H1 (cell line): ENCODE measurements at regions not wholly inside any gene's neighbourhood (a gene's known extent, or its start where the extent isn't known, plus 50 kb on each side); places are given as distances from the start of the nearest gene placed in this dataset.

Experiments
- CTCF ChIA-PET: fragments of 300-600 bp; sonication (Branson Sonifier 250); formaldehyde crosslinking; loops from one replicate; lab custom pipeline; 2021; ENCODE audit not compliant: partially characterized antibody; lab: Charles Lee
- POLR2A ChIA-PET: fragments of 300-600 bp; sonication (Branson Sonifier 250); formaldehyde crosslinking; loops from one replicate; lab custom pipeline; 2021; ENCODE audit warnings: inconsistent platforms; ENCODE audit not compliant: partially characterized antibody; lab: Charles Lee
- DNase-seq, 2 experiments: peaks; one replicate each; pipeline versions ENCODE4 v3.0.0 to v3.0.0-alpha.2; 2010 to 2022; ENCODE audit warnings: low spot score in 2 of 2, low read depth in 1 of 2, mixed read lengths in 1 of 2
- FAIRE-seq: peaks from 2 replicates; lab custom pipeline; 2011; peaks lifted over from hg19 to GRCh38; lab: Jason Lieb, UNC
- H2AFZ ChIP-seq: 2 replicates; pipeline ENCODE4 v1.8.1; 2012; ENCODE audit warnings: low read length, inconsistent platforms
- H2AK5ac ChIP-seq: 2 replicates; pipeline ENCODE4 v1.6.1; 2013; ENCODE audit warnings: low read depth, low read length
- H2BK120ac ChIP-seq: replicated peaks from 2 replicates; pipeline ENCODE3; 2013; ENCODE audit warnings: low read depth, low read length, inconsistent platforms
- H2BK12ac ChIP-seq: 2 replicates; pipeline ENCODE4 v1.6.1; 2013; ENCODE audit warnings: low read depth, low read length
- H2BK15ac ChIP-seq: 2 replicates; pipeline ENCODE4 v1.6.1; 2013; ENCODE audit warnings: low read length
- H2BK20ac ChIP-seq: 2 replicates; pipeline ENCODE4 v1.6.1; 2013; ENCODE audit warnings: low read length
- H2BK5ac ChIP-seq: 2 replicates; pipeline ENCODE4 v1.6.1; 2013; ENCODE audit warnings: low read depth, low read length
- H3K14ac ChIP-seq: 2 replicates; pipeline ENCODE4 v1.6.1; 2013; ENCODE audit warnings: inconsistent platforms; ENCODE audit not compliant: insufficient read length
- H3K18ac ChIP-seq: 2 replicates; pipeline ENCODE4 v1.6.1; 2013; ENCODE audit warnings: low read length; ENCODE audit errors: extremely low read depth
- H3K23ac ChIP-seq: 2 replicates; pipeline ENCODE4 v1.6.1; 2013; ENCODE audit warnings: inconsistent platforms; ENCODE audit not compliant: insufficient read length
- H3K23me2 ChIP-seq: 2 replicates; pipeline ENCODE4 v1.6.1; 2013; ENCODE audit warnings: low read depth, low read length
- H3K27ac ChIP-seq: 2 replicates; pipeline ENCODE4 v1.6.1; 2011; ENCODE audit warnings: low read depth, low read length, inconsistent platforms
- H3K27me3 ChIP-seq, 4 experiments: replicated peaks in 1 of 4; 1 replicate in 1 of 4; 2 replicates in 3 of 4; pipeline versions ENCODE4 v1.6.1 to v1.8.1; 2011 to 2013; ENCODE audit warnings: low read length in 3 of 4, mild to moderate bottlenecking in 3 of 4, inconsistent platforms in 2 of 4, mixed read lengths in 2 of 4, moderate library complexity in 1 of 4; ENCODE audit not compliant: control insufficient read depth in 3 of 4, insufficient read depth in 3 of 4; ENCODE audit errors: extremely low read depth in 1 of 4
- H3K36me3 ChIP-seq, 4 experiments: 2 replicates each; pipeline versions ENCODE4 v1.6.1 to v1.8.1; 2011 to 2013; ENCODE audit warnings: mild to moderate bottlenecking in 4 of 4, low read length in 3 of 4, moderate library complexity in 2 of 4, control low read depth in 1 of 4, inconsistent platforms in 1 of 4; ENCODE audit not compliant: insufficient read depth in 4 of 4, control insufficient read depth in 2 of 4
- H3K4ac ChIP-seq: replicated peaks from 2 replicates; pipeline ENCODE3; 2013; ENCODE audit warnings: low read length, low read depth, mixed read lengths, inconsistent platforms; ENCODE audit not compliant: insufficient read length
- H3K4me1 ChIP-seq, 4 experiments: replicated peaks in 1 of 4; 1 replicate in 1 of 4; 2 replicates in 3 of 4; pipeline versions ENCODE4 v1.6.1 to v1.8.1; 2011 to 2013; ENCODE audit warnings: low read length in 3 of 4, inconsistent platforms in 2 of 4, mixed read lengths in 1 of 4; ENCODE audit not compliant: insufficient read depth in 4 of 4, control insufficient read depth in 3 of 4
- H3K4me2 ChIP-seq, 2 experiments: 2 replicates each; pipeline versions ENCODE4 v1.6.1 to v1.8.1; 2011 to 2013; ENCODE audit warnings: low read depth in 2 of 2, low read length in 2 of 2, control low read depth in 1 of 2, inconsistent platforms in 1 of 2, mild to moderate bottlenecking in 1 of 2; ENCODE audit not compliant: insufficient read depth in 1 of 2
- H3K4me3 ChIP-seq, 4 experiments: fragments of 200-600, 300-600 bp in 1 of 4; sonication (generic), shearing (Covaris generic), sonication (Bioruptor Twin) in 1 of 4; 2 replicates each; pipeline versions ENCODE4 v1.5.1 to v1.8.1; 2011 to 2016; ENCODE audit warnings: low read length in 4 of 4, low read depth in 3 of 4, control low read depth in 2 of 4, inconsistent platforms in 2 of 4, mild to moderate bottlenecking in 2 of 4, mixed read lengths in 1 of 4, moderate library complexity in 1 of 4; ENCODE audit not compliant: insufficient read depth in 2 of 4; ENCODE audit errors: extremely low read depth in 1 of 4
- H3K56ac ChIP-seq: replicated peaks from 2 replicates; pipeline ENCODE3; 2013; ENCODE audit warnings: low read depth, mild to moderate bottlenecking, mixed read lengths, low read length, inconsistent platforms; ENCODE audit not compliant: insufficient read length
- H3K79me1 ChIP-seq: 2 replicates; pipeline ENCODE4 v1.6.1; 2013; ENCODE audit warnings: low read depth, low read length, control low read depth
- H3K79me2 ChIP-seq, 2 experiments: 2 replicates each; pipeline versions ENCODE4 v1.6.1 to v1.8.1; 2012 to 2013; ENCODE audit warnings: low read length in 2 of 2, mild to moderate bottlenecking in 2 of 2, inconsistent platforms in 1 of 2; ENCODE audit not compliant: insufficient read depth in 2 of 2, control insufficient read depth in 1 of 2
- H3K9ac ChIP-seq, 4 experiments: replicated peaks in 1 of 4; 1 replicate in 1 of 4; 2 replicates in 3 of 4; pipeline versions ENCODE4 v1.6.1 to v1.8.1; 2011 to 2013; ENCODE audit warnings: low read depth in 3 of 4, low read length in 3 of 4, control low read depth in 2 of 4, mild to moderate bottlenecking in 2 of 4, moderate library complexity in 2 of 4, inconsistent platforms in 1 of 4; ENCODE audit errors: extremely low read depth in 1 of 4
- H3K9me3 ChIP-seq, 2 experiments: 2 replicates each; pipeline versions ENCODE4 v1.6.1 to v1.8.1; 2012 to 2013; ENCODE audit warnings: mild to moderate bottlenecking in 2 of 2, moderate library complexity in 2 of 2, control low read depth in 1 of 2, inconsistent platforms in 1 of 2, low read depth in 1 of 2, low read length in 1 of 2, mixed read lengths in 1 of 2; ENCODE audit not compliant: insufficient read depth in 2 of 2
- H4K20me1 ChIP-seq, 2 experiments: replicated peaks in 1 of 2; 2 replicates each; pipeline versions ENCODE3 to v1.8.1; 2011 to 2013; ENCODE audit warnings: inconsistent platforms in 2 of 2, low read length in 2 of 2, mild to moderate bottlenecking in 1 of 2; ENCODE audit not compliant: insufficient read depth in 2 of 2, control insufficient read depth in 1 of 2
- H4K5ac ChIP-seq: 2 replicates; pipeline ENCODE4 v1.6.1; 2013; ENCODE audit warnings: low read length, low read depth, mixed read lengths, inconsistent platforms; ENCODE audit not compliant: insufficient read length
- H4K8ac ChIP-seq: 2 replicates; pipeline ENCODE4 v1.8.0; 2013; ENCODE audit warnings: mild to moderate bottlenecking, moderate library complexity, low read length, inconsistent platforms; ENCODE audit not compliant: insufficient read depth; ENCODE audit errors: extremely low read depth
- H4K91ac ChIP-seq: replicated peaks from 2 replicates; pipeline ENCODE3; 2013; ENCODE audit warnings: low read length, mixed read lengths, inconsistent platforms; ENCODE audit not compliant: insufficient read length
- BRCA1 ChIP-seq: IDR thresholded peaks from 2 replicates; pipeline ENCODE4 v1.6.1; 2012; ENCODE audit warnings: low read depth, low read length, improper control_type of control experiment
- CTBP2 ChIP-seq: IDR thresholded peaks from 2 replicates; pipeline ENCODE4 v1.7.0; 2011; ENCODE audit warnings: borderline replicate concordance, mild to moderate bottlenecking, moderate library complexity, mixed read lengths, low read length; ENCODE audit not compliant: insufficient read depth, insufficient read length
- HDAC2 ChIP-seq, 2 experiments: fragments of 300-600 bp in 1 of 2; sonication (generic) in 1 of 2; IDR thresholded peaks; 2 replicates each; pipeline ENCODE4 v1.6.1; 2011 to 2012; ENCODE audit warnings: low read depth in 2 of 2, low read length in 2 of 2, mild to moderate bottlenecking in 2 of 2, moderate library complexity in 2 of 2, borderline replicate concordance in 1 of 2, inconsistent platforms in 1 of 2
- SP4 ChIP-seq: IDR thresholded peaks from 2 replicates; pipeline ENCODE4 v1.6.1; 2012; ENCODE audit warnings: low read length, inconsistent platforms
- WGBS, 2 experiments: shearing (Covaris generic) in 1 of 2; methylation state at CpG; one replicate each; pipeline versions ENCODE4 v1.1.6 to v1.1.7; 2013 to 2015; ENCODE audit warnings: low lambda C conversion rate in 2 of 2, mixed read lengths in 2 of 2, inconsistent platforms in 1 of 2, low coverage in 1 of 2, missing lambda C conversion rate in 1 of 2; ENCODE audit not compliant: insufficient replicate concordance in 2 of 2, insufficient coverage in 1 of 2, insufficient read length in 1 of 2; ENCODE audit errors: extremely low coverage in 1 of 2, missing lambda C conversion rate in 1 of 2; 5-methylcytosine and 5-hydroxymethylcytosine counted together

- Histone ChIP-seq H2AFZ (no peak overlapping the region), H3K79me1 (no peaks in the 10 kb centered on the region), H2BK120ac (no peak overlapping the region), H2BK5ac (no peak overlapping the region), H4K91ac (no peak overlapping the region), H3K79me2 (no peaks in the 10 kb centered on the region), H3K4me3 (no peak overlapping the region), H2BK15ac (no peak overlapping the region), H3K4me2 (no peak overlapping the region), H3K56ac (no peak overlapping the region), H3K36me3 (no peaks in the 10 kb centered on the region), H2BK12ac (no peak overlapping the region), H3K9ac (no peak overlapping the region), H3K4me1 (peaks cover 0 to 11% (median 3%) of the 10 kb centered on the region in 4 experiments; a peak in 4 of 7 replicates), H3K14ac (no peak overlapping the region), H3K27me3 (no peaks in the 10 kb centered on the region; a peak in 1 of 7 replicates), H3K9me3 (no peaks in the 10 kb centered on the region), H3K23ac (no peak overlapping the region), H3K18ac (no peak overlapping the region), H3K27ac (no peak overlapping the region), H3K4ac (no peak overlapping the region), H4K5ac (no peak overlapping the region), H2AK5ac (no peak overlapping the region), H3K23me2 (peaks cover 12% of the 10 kb centered on the region; the same call in 1 of the 2 replicates), H2BK20ac (no peak overlapping the region), H4K8ac (no peak overlapping the region), H4K20me1 (peaks cover 0 to 2% of the 10 kb centered on the region in 2 experiments)
- WGBS, 2 experiments: 88% methylated on average over 13 of the region's 14 CpGs; no CpG with 5 or more reads in 1 of the 2 experiments
- DNase-seq (no peak), FAIRE-seq (no peak)
- ChIA-PET CTCF (no interaction called here), POLR2A (no interaction called here)
- TF ChIP-seq CTBP2 (no peak), SP4 (no peak), HDAC2 (IDR thresholded peaks at IDR 0.05; ENCODE audit: borderline replicate concordance in 1 of 2, low read depth in 2 of 2, low read length in 2 of 2) (no peak), BRCA1 (no peak)
These were observed 271.7 kb downstream of the NDUFA10 start for GRCh38 chr2:239753401-239753837.
